Suprapubic skin (tissue), 4 donors: ENCODE measurements at regions not wholly inside any gene's neighbourhood (a gene's known extent, or its start where the extent isn't known, plus 50 kb on each side); places are given as distances from the start of the nearest gene placed in this dataset.

Experiments used
- DNase-seq, 2 donors: peaks; one replicate each; pipeline ENCODE4 v3.0.0-alpha.2; 2019; ENCODE audit warnings: low spot score in 2 of 2
- H3K27ac ChIP-seq: fragments of 200-600 bp; sonication (generic); one replicate; pipeline ENCODE4 v1.5.1; 2019
- H3K27me3 ChIP-seq: fragments of 200-600 bp; sonication (generic); one replicate; pipeline ENCODE4 v1.5.1; 2019
- H3K36me3 ChIP-seq: fragments of 200-600 bp; sonication (generic); one replicate; pipeline ENCODE4 v1.5.1; 2019
- H3K4me1 ChIP-seq: fragments of 200-600 bp; sonication (generic); one replicate; pipeline ENCODE4 v1.5.1; 2019
- H3K4me3 ChIP-seq: fragments of 200-600 bp; sonication (generic); one replicate; pipeline ENCODE4 v1.5.1; 2019; ENCODE audit warnings: mild to moderate bottlenecking
- H3K9me3 ChIP-seq: fragments of 200-600 bp; sonication (generic); one replicate; pipeline ENCODE4 v1.5.1; 2019
- EP300 ChIP-seq: sonication (generic); formaldehyde crosslinking; IDR thresholded peaks from one replicate; pipeline ENCODE4 v1.6.1; 2017; ENCODE audit warnings: antibody characterized with exemption
- POLR2A ChIP-seq, 2 donors: fragments of 450-650 bp; IDR thresholded peaks; one replicate each; pipeline ENCODE4 v1.6.1; 2017; ENCODE audit warnings: antibody characterized with exemption in 2 of 2, mild to moderate bottlenecking in 2 of 2, moderate library complexity in 2 of 2
- POLR2AphosphoS5 ChIP-seq, 3 donors: sonication (generic); formaldehyde crosslinking; IDR thresholded peaks; one replicate each; pipeline ENCODE4 v1.6.1; 2017; ENCODE audit warnings: antibody characterized with exemption in 3 of 3
- WGBS: methylation state at CpG from one replicate; pipeline ENCODE4 v1.1.5; 2018; 5-methylcytosine and 5-hydroxymethylcytosine counted together
- TF ChIP-seq, protein P1 (sequence below), 2 donors: fragments of 200-600 bp in 1 of 2; fragments of 450-650 bp in 1 of 2; sonication (generic) in 1 of 2; IDR thresholded peaks; one replicate each; pipeline ENCODE4 v1.5.1; 2016 to 2019; ENCODE audit warnings: antibody characterized with exemption in 2 of 2, mild to moderate bottlenecking in 1 of 2, moderate library complexity in 1 of 2

DNA sequence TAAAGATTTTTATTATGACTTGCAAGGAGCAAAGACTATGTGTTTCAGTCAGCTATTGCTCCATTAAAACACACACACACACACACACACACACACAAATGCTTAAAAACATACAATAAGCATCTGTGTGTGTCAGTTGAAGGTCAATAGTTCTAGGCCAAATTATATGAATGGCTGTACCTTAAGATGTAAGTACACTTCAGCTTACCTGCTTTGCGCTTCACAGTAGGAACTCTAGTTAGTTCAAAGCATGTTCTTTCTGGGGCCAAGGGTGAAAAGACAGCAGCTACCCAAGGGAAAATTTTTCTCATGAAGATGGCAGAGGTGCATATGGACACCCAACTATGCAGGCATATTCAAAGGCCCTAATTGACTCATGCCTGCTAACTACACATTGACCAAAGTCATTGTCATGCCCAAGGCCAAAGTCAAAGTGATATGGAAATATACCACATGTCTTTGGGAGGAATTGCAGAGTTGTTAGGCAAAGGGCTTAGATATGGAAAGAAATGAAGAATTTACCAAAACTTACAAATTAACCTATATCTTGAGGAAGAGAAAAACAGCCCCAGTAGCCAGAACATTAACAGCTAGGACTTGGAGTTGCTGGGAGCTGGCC is 61.9 kb upstream of the BTN3A2 start:
- DNase-seq = no peak
- no peaks in the 10 kb centered on the region for H3K9me3 ChIP-seq
- no peaks in the 10 kb centered on the region for H3K36me3 ChIP-seq
- no peak overlapping the region for H3K27ac ChIP-seq
- no peak overlapping the region for H3K4me3 ChIP-seq
- peaks cover 7% of the 10 kb centered on the region for H3K27me3 ChIP-seq
- 100% methylated on average over 1 of the region's 1 CpG for WGBS
- TF ChIP-seq POLR2A (IDR thresholded peaks at IDR 0.05) (no peak), POLR2AphosphoS5 (IDR thresholded peaks at IDR 0.05) (no peak), EP300 (no peak)
- TF ChIP-seq, protein P1, sequence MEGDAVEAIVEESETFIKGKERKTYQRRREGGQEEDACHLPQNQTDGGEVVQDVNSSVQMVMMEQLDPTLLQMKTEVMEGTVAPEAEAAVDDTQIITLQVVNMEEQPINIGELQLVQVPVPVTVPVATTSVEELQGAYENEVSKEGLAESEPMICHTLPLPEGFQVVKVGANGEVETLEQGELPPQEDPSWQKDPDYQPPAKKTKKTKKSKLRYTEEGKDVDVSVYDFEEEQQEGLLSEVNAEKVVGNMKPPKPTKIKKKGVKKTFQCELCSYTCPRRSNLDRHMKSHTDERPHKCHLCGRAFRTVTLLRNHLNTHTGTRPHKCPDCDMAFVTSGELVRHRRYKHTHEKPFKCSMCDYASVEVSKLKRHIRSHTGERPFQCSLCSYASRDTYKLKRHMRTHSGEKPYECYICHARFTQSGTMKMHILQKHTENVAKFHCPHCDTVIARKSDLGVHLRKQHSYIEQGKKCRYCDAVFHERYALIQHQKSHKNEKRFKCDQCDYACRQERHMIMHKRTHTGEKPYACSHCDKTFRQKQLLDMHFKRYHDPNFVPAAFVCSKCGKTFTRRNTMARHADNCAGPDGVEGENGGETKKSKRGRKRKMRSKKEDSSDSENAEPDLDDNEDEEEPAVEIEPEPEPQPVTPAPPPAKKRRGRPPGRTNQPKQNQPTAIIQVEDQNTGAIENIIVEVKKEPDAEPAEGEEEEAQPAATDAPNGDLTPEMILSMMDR (IDR thresholded peaks at IDR 0.05) = no peak
- peaks cover 4% of the 10 kb centered on the region for H3K4me1 ChIP-seq

DNA sequence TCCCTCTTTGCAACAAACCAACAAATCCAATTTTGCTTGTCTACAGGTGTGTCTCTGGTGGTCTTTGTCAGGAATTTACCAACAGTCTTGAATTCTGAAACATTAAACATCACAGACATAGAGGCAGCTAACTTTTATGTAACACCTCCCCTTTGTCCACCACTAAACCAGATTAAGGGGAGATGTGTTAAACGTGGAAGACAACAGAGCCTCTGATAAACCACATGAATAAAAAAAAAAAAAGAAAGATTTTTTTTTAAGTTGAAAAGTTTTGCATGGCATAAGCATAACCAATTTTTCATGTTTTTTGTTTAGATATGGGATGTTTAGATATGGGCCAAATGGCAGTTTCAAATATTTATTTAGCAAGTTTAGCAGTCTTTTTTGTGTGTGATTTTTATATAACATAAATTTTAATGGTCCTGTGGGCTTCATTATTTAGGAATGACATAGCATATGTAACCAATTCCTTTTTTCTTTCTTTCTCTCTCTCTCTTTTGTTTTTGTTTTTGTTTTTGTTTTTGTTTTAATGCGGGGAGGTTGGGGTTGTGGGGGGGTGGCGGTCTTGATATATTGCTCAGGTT is 60.7 kb upstream of the BTN3A2 start:
- 44% methylated on average over 3 of the region's 3 CpGs for WGBS
- H3K4me1 ChIP-seq = peaks cover 4% of the 10 kb centered on the region
- no peak for DNase-seq
- peaks cover 2% of the 10 kb centered on the region for H3K27me3 ChIP-seq
- H3K27ac ChIP-seq = peak overlapping the region; percentile 69
- TF ChIP-seq EP300 (no peak), POLR2AphosphoS5 (IDR thresholded peaks at IDR 0.05) (no peak), POLR2A (IDR thresholded peaks at IDR 0.05) (no peak)
- TF ChIP-seq, protein P1 (IDR thresholded peaks at IDR 0.05) = no peak
- peak overlapping the region; percentile 49 for H3K4me3 ChIP-seq
- no peaks in the 10 kb centered on the region for H3K36me3 ChIP-seq
- no peaks in the 10 kb centered on the region for H3K9me3 ChIP-seq

DNA sequence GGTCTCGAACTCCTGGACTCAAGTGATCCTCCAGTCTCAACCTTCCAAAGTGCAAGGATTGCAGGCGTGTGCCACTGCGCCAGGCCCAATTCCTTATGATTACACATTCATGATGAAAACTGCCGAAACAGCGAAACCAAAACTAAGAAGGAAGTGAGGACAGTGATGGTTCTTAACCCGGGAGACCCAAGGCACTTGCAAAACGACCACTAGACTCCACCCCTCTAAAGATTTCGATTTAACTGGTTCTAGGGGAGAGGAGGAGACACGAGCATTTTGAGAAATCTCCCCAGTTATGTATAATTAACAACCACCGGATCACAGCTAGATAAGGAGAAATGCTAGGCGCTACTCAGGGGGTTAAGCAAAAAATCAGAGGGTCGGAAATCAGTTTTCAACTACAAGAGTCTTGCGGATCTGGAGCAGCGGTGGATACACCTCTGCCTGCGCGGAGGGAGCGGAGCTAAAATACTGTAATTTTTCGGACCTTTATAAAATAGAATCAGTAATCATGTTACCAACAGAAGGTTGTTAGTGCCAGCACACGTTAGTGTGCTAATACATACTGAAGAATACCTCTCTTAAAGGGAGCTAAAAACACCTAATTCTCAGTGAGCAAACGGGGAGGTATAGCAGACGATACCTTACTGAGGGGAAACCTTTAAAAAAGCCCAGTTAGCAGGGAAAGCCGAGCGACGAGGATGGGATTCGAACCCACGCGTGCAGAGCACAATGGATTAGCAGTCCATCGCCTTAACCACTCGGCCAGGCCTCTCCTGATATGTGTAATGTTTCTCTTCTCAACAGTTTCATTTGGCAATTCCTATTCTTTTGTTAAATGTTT is 60.0 kb upstream of the BTN3A2 start:
- Histone ChIP-seq H3K27ac (peak overlapping the region; percentile 69), H3K4me1 (peaks cover 4% of the 10 kb centered on the region), H3K4me3 (peak overlapping the region; percentile 49), H3K36me3 (no peaks in the 10 kb centered on the region), H3K27me3 (peaks cover under 1% of the 10 kb centered on the region), H3K9me3 (no peaks in the 10 kb centered on the region)
- no peak for TF ChIP-seq POLR2AphosphoS5 (IDR thresholded peaks at IDR 0.05)
- TF ChIP-seq POLR2A (IDR thresholded peaks at IDR 0.05) = no peak
- TF ChIP-seq EP300 = no peak
- TF ChIP-seq, protein P1 (IDR thresholded peaks at IDR 0.05) = no peak
- WGBS = 8% methylated on average over 29 of the region's 29 CpGs
- no peak for DNase-seq

DNA sequence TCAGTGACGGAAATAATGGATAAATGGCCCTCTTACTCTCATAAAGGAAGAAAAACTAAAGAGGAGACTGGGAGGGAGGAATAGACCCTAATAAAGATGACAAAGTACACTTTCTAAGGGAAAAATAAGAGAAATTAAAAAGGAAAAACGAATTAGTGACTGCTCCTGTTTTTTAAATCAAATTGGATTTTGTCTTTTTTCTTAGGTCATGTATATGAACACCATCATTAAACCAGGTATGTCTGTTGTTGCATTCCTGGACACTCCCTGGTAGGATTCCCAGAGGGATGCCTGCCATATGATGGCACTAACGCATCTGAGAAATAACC is 59.4 kb upstream of the BTN3A2 start:
- Histone ChIP-seq H3K36me3 (no peaks in the 10 kb centered on the region), H3K27me3 (no peaks in the 10 kb centered on the region), H3K27ac (no peak overlapping the region), H3K4me1 (peaks cover 4% of the 10 kb centered on the region), H3K4me3 (peak overlapping the region; percentile 49), H3K9me3 (no peaks in the 10 kb centered on the region)
- no peak for DNase-seq
- 44% methylated on average over 3 of the region's 3 CpGs for WGBS
- no peak for TF ChIP-seq POLR2A (IDR thresholded peaks at IDR 0.05)
- TF ChIP-seq, protein P1 (IDR thresholded peaks at IDR 0.05) = no peak
- TF ChIP-seq EP300 = no peak
- TF ChIP-seq POLR2AphosphoS5 (IDR thresholded peaks at IDR 0.05) = no peak

DNA sequence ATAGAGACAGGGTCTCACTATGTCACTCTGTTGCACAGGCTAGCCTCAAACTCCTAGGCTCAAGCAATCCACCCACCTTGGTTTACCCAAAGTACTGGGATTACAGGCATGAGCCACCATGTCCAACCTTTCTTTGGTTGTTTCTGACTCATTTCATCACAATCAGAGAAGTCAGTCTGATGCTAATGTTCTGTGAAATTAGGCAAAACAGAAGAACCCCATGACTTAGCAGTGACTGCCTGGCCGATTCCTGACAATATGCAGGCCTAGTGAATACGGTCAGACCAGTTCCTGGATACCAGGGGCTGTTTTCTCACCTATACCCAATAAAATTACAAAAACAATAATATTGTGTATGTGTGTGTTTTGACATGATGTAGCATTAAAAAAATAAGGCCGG is 58.8 kb upstream of the BTN3A2 start:
- TF ChIP-seq POLR2A (IDR thresholded peaks at IDR 0.05) = no peak
- 100% methylated on average over 3 of the region's 3 CpGs for WGBS

More for the DNA sequence above, 58.8 kb upstream of the BTN3A2 start:
- Histone ChIP-seq H3K36me3 (no peaks in the 10 kb centered on the region), H3K4me3 (no peak overlapping the region), H3K27me3 (no peaks in the 10 kb centered on the region), H3K4me1 (peaks cover 4% of the 10 kb centered on the region), H3K9me3 (no peaks in the 10 kb centered on the region), H3K27ac (no peak overlapping the region)
- DNase-seq = no peak
